Prostate gland (tissue), 2 donors: ENCODE measurements at regions not wholly inside any gene's neighbourhood (a gene's known extent, or its start where the extent isn't known, plus 50 kb on each side); places are given as distances from the start of the nearest gene placed in this dataset.

Experiments used
- DNase-seq: peaks from one replicate; pipeline ENCODE4 v3.0.0-alpha.2; 2019; ENCODE audit warnings: low spot score
- H3K27ac ChIP-seq, 2 donors: fragments of 200-600 bp; sonication (generic); 2 replicates each; pipeline ENCODE4 v1.5.1; 2017 to 2019
- H3K27me3 ChIP-seq: fragments of 200-600 bp; sonication (generic); replicated peaks from 2 replicates; pipeline ENCODE4 v1.5.1; 2019; ENCODE audit not compliant: insufficient read depth
- H3K36me3 ChIP-seq, 2 donors: fragments of 200-600 bp; sonication (generic); 1 replicate in 1 of 2; 2 replicates in 1 of 2; pipeline versions ENCODE4 v1.5.1 to v1.8.1; 2017 to 2019
- H3K4me1 ChIP-seq: fragments of 200-600 bp; sonication (generic); replicated peaks from 2 replicates; pipeline ENCODE4 v1.5.1; 2019
- H3K4me3 ChIP-seq, 2 donors: fragments of 200-600 bp; sonication (generic); 2 replicates each; pipeline ENCODE4 v1.5.1; 2017 to 2019
- H3K9me3 ChIP-seq: fragments of 200-600 bp; sonication (generic); 2 replicates; pipeline ENCODE4 v1.5.1; 2017
- POLR2A ChIP-seq: fragments of 450-650 bp; IDR thresholded peaks from one replicate; pipeline ENCODE4 v1.6.1; 2016; ENCODE audit warnings: antibody characterized with exemption, mild to moderate bottlenecking
- POLR2AphosphoS5 ChIP-seq: sonication (generic); formaldehyde crosslinking; IDR thresholded peaks from one replicate; pipeline ENCODE4 v1.6.1; 2017; ENCODE audit warnings: antibody characterized with exemption
- WGBS: methylation state at CpG from one replicate; pipeline ENCODE4 v1.1.5; 2018; 5-methylcytosine and 5-hydroxymethylcytosine counted together
- intact Hi-C: fragments of 100-400 bp; cut with DNase I; formaldehyde crosslinking; loops from one replicate; pipeline ENCODE4 v1.14.2; 2022
- TF ChIP-seq, protein P1 (sequence below), 4 experiments: fragments of 200-600 bp in 2 of 4; fragments of 450-650 bp in 2 of 4; sonication (generic) in 2 of 4; IDR thresholded peaks; 1 replicate in 3 of 4; 2 replicates in 1 of 4; pipeline ENCODE4 v1.5.1; 2016 to 2019; ENCODE audit warnings: antibody characterized with exemption in 4 of 4, mild to moderate bottlenecking in 2 of 4, moderate library complexity in 2 of 4

DNA sequence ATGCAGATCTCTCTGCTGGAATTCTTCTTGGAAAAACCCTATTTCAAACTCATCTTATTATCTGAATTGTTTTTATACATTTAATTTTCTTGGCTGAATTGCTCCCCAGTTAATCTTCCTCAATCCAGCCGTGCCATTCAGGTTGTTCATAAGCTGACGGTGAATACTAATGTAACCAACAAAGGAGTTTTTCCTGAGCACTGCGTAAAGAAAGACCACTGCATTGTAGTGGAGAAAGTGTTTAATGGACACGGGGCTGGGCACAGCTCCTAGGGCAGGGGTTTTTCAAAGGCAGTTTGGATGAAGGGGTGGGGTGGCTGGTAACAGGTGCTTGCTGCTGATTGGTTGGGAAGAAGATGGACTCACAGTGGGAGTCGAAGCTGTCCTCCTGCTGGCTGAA lies 820.3 kb downstream of the ADGRL2 start:
- no peak for DNase-seq
- no peak overlapping the region for H3K27ac ChIP-seq
- H3K9me3 ChIP-seq: no peaks in the 10 kb centered on the region
- no peaks in the 10 kb centered on the region for H3K27me3 ChIP-seq
- H3K4me3 ChIP-seq: no peak overlapping the region
- H3K4me1 ChIP-seq: no peaks in the 10 kb centered on the region
- intact Hi-C loops: no loop called here
- TF ChIP-seq, protein P1, sequence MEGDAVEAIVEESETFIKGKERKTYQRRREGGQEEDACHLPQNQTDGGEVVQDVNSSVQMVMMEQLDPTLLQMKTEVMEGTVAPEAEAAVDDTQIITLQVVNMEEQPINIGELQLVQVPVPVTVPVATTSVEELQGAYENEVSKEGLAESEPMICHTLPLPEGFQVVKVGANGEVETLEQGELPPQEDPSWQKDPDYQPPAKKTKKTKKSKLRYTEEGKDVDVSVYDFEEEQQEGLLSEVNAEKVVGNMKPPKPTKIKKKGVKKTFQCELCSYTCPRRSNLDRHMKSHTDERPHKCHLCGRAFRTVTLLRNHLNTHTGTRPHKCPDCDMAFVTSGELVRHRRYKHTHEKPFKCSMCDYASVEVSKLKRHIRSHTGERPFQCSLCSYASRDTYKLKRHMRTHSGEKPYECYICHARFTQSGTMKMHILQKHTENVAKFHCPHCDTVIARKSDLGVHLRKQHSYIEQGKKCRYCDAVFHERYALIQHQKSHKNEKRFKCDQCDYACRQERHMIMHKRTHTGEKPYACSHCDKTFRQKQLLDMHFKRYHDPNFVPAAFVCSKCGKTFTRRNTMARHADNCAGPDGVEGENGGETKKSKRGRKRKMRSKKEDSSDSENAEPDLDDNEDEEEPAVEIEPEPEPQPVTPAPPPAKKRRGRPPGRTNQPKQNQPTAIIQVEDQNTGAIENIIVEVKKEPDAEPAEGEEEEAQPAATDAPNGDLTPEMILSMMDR (IDR thresholded peaks at IDR 0.05): no peak
- TF ChIP-seq POLR2A (no peak), POLR2AphosphoS5 (no peak)
- H3K36me3 ChIP-seq: no peaks in the 10 kb centered on the region
- 94% methylated on average over 5 of the region's 5 CpGs for WGBS

DNA sequence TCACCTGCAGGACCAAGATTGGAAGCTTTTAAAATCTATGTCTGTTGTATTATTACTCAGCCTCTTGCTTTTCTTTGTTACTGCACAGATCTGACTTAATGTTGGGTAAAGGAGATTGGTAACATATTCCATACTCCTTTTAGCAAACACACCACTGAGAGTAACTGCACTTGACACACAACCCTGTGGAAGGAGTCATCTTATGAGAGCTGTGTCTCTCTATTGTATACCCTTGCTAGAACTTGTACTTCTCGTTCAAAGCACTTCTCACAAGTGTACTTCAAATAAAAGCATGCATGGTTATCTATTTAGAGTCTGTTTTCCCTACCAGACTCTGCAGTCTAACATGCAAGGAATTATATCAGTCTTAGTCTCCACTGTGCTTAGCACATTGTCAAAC lies 813.4 kb downstream of the ADGRL2 start:
- intact Hi-C loops: no loop called here
- no peak for TF ChIP-seq POLR2AphosphoS5
- TF ChIP-seq POLR2A: no peak
- TF ChIP-seq, protein P1 (IDR thresholded peaks at IDR 0.05): no peak
- Histone ChIP-seq H3K36me3 (no peaks in the 10 kb centered on the region), H3K9me3 (no peaks in the 10 kb centered on the region), H3K4me1 (no peaks in the 10 kb centered on the region), H3K27me3 (no peaks in the 10 kb centered on the region), H3K4me3 (no peak overlapping the region), H3K27ac (no peak overlapping the region)
- 78% methylated on average over 1 of the region's 1 CpG for WGBS
- no peak for DNase-seq

DNA sequence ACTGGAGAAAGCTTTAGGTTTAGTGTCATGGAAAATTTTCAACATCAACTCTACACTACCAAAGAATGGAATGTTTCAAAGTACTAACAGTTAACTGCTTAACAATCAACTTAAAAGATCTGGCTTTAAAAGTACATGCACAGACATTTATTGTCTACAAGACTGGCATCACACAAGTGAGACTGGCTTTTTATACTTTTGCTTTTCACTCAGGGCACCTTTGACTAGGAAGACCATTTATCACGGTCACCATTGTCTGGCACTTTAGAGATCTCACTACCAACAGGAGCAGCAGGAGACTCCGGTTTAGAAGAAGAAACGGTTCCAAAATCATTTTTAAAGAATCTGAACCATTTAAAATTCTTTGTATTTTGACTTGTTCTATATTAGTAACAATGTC lies 812.3 kb downstream of the ADGRL2 start:
- no peak for TF ChIP-seq POLR2A
- no peak for TF ChIP-seq POLR2AphosphoS5
- TF ChIP-seq, protein P1 (IDR thresholded peaks at IDR 0.05): no peak
- Histone ChIP-seq H3K27me3 (no peaks in the 10 kb centered on the region), H3K4me3 (no peak overlapping the region), H3K4me1 (no peaks in the 10 kb centered on the region), H3K9me3 (no peaks in the 10 kb centered on the region), H3K36me3 (no peaks in the 10 kb centered on the region), H3K27ac (no peak overlapping the region)
- WGBS: 36% methylated on average over 3 of the region's 3 CpGs
- intact Hi-C loops: no loop called here
- no peak for DNase-seq

DNA sequence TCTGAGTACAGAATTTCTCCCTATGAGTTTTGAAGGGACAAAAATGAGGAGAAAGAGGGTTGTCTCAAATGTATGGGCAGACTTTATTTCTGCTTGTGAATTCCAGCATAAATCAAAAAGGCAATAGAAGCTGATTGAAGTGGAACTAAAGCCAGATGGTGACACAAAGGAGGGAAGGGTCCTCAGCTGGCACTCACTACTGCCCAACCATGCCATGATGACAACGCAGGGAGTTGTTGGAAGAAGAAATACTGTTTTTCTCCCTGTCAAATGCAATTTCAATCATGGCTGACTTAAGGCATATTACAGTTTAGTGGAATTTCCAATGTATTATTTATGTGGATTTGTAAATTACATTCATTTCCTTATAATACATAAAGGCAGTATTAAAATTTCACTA lies 805.8 kb downstream of the ADGRL2 start:
- Histone ChIP-seq H3K27me3 (no peaks in the 10 kb centered on the region), H3K9me3 (no peaks in the 10 kb centered on the region), H3K4me3 (no peak overlapping the region), H3K36me3 (no peaks in the 10 kb centered on the region), H3K4me1 (no peaks in the 10 kb centered on the region), H3K27ac (no peak overlapping the region)
- DNase-seq: no peak
- intact Hi-C loops: no loop called here
- no peak for TF ChIP-seq POLR2AphosphoS5
- 85% methylated on average over 1 of the region's 1 CpG for WGBS

DNA sequence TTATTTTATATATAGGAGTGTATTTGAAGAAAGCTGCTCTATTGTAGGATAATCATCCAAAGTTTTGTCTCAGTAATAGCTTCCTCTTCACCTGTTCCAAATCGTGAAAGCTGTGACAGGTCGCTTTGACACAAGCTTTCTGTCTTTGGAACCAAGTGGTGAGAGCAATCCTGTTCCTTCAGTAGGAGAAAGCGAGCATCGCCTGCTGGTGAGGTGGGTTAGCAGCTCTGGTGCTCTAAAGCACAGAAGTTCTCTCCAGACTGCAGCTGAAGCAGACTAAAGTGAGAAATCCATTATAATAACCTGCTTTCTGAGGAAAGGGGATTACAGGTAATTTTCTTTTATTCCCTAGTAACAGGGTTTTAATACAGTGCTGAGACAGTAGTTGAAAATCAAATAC lies 803.8 kb downstream of the ADGRL2 start:
- intact Hi-C loops: no loop called here
- Histone ChIP-seq H3K4me3 (no peak overlapping the region), H3K27me3 (no peaks in the 10 kb centered on the region), H3K4me1 (no peaks in the 10 kb centered on the region), H3K27ac (no peak overlapping the region), H3K9me3 (no peaks in the 10 kb centered on the region), H3K36me3 (no peaks in the 10 kb centered on the region)
- TF ChIP-seq POLR2AphosphoS5 (no peak), POLR2A (no peak)
- TF ChIP-seq, protein P1 (IDR thresholded peaks at IDR 0.05): no peak
- DNase-seq: no peak
- 71% methylated on average over 4 of the region's 4 CpGs for WGBS
